IMR-90 (cell line): ENCODE measurements at regions not wholly inside any gene's neighbourhood (a gene's known extent, or its start where the extent isn't known, plus 50 kb on each side); places are given as distances from the start of the nearest gene placed in this dataset.

Experiments used
- ATAC-seq: fragments of 200-7000 bp; cut with Tn5 transposase; 2 replicates; pipeline ENCODE4 v1.9.1; 2020; ENCODE audit warnings: low read depth, mild to moderate bottlenecking, moderate library complexity
- BruUV-seq: library from RNA; stranded (reverse); fragments of 400-500 nt; replicated peaks from 2 replicates; lab custom pipeline; 2021; lab: Mats Ljungman, UMichigan
- CTCF ChIA-PET: fragments of 300-600 bp; formaldehyde crosslinking; extraction: SDS; loops from one replicate; lab custom pipeline; 2021; ENCODE audit warnings: antibody characterized with exemption; lab: Yijun Ruan, JAX
- POLR2A ChIA-PET: fragments of 300-600 bp; sonication (Branson Sonifier 250); formaldehyde crosslinking; loops from one replicate; lab custom pipeline; 2022; ENCODE audit warnings: antibody characterized with exemption; ENCODE audit not compliant: unreplicated experiment; lab: Charles Lee
- DNase-seq: peaks from one replicate; pipeline ENCODE4 v3.0.0; 2013
- H2AFZ ChIP-seq: replicated peaks from 2 replicates; pipeline ENCODE3; 2013; ENCODE audit warnings: low read length, mild to moderate bottlenecking; ENCODE audit not compliant: poor library complexity
- H2AK5ac ChIP-seq: 2 replicates; pipeline ENCODE4 v1.6.1; 2013; ENCODE audit warnings: low read depth, low read length, inconsistent platforms
- H2AK9ac ChIP-seq: replicated peaks from 2 replicates; pipeline ENCODE3; 2013; ENCODE audit warnings: mild to moderate bottlenecking, low read depth, low read length, moderate library complexity; ENCODE audit not compliant: poor library complexity
- H2BK120ac ChIP-seq: 2 replicates; pipeline ENCODE4 v1.6.1; 2013; ENCODE audit warnings: low read depth, low read length, inconsistent platforms
- H2BK15ac ChIP-seq: 3 replicates; pipeline ENCODE4 v1.6.1; 2013; ENCODE audit warnings: low read depth, low read length, inconsistent platforms
- H2BK20ac ChIP-seq: 2 replicates; pipeline ENCODE4 v1.6.1; 2013; ENCODE audit warnings: low read depth, mild to moderate bottlenecking, inconsistent platforms, low read length, moderate library complexity
- H2BK5ac ChIP-seq: 2 replicates; pipeline ENCODE4 v1.6.1; 2013; ENCODE audit warnings: mild to moderate bottlenecking, low read depth, low read length, inconsistent platforms; ENCODE audit not compliant: poor library complexity, severe bottlenecking
- H3K14ac ChIP-seq: replicated peaks from 2 replicates; pipeline ENCODE4 v1.6.1; 2013; ENCODE audit warnings: low read depth, low read length, inconsistent platforms
- H3K18ac ChIP-seq: 2 replicates; pipeline ENCODE4 v1.6.1; 2013; ENCODE audit warnings: low read depth, low read length, control low read depth
- H3K23ac ChIP-seq: 2 replicates; pipeline ENCODE4 v1.6.1; 2013; ENCODE audit warnings: low read depth, low read length, inconsistent platforms
- H3K27ac ChIP-seq: 2 replicates; pipeline ENCODE4 v1.5.1; 2013; ENCODE audit warnings: mild to moderate bottlenecking, control low read depth, low read length; ENCODE audit not compliant: insufficient read depth
- H3K27me3 ChIP-seq: 2 replicates; pipeline ENCODE4 v1.6.1; 2013; ENCODE audit warnings: low read length; ENCODE audit not compliant: control insufficient read depth, insufficient read depth
- H3K36me3 ChIP-seq: 2 replicates; pipeline ENCODE4 v1.6.1; 2013; ENCODE audit warnings: low read length, mixed read lengths; ENCODE audit not compliant: control insufficient read depth, insufficient read depth
- H3K4ac ChIP-seq: 2 replicates; pipeline ENCODE4 v1.6.1; 2013; ENCODE audit warnings: low read depth, low read length, inconsistent platforms
- H3K4me1 ChIP-seq: 2 replicates; pipeline ENCODE4 v1.6.1; 2013; ENCODE audit warnings: low read length, mixed read lengths; ENCODE audit not compliant: control insufficient read depth, insufficient read depth
- H3K4me2 ChIP-seq: 2 replicates; pipeline ENCODE4 v1.6.1; 2013; ENCODE audit warnings: low read depth, mild to moderate bottlenecking, control low read depth, low read length, moderate library complexity
- H3K4me3 ChIP-seq: 2 replicates; pipeline ENCODE4 v1.5.1; 2013; ENCODE audit warnings: low read depth, mild to moderate bottlenecking, control low read depth, low read length, moderate library complexity; ENCODE audit not compliant: insufficient read depth
- H3K56ac ChIP-seq: 2 replicates; pipeline ENCODE4 v1.6.1; 2013; ENCODE audit warnings: low read length, inconsistent platforms; ENCODE audit not compliant: insufficient read depth; ENCODE audit errors: extremely low read depth
- H3K79me1 ChIP-seq, 2 experiments: 2 replicates each; pipeline ENCODE4 v1.6.1; 2013; ENCODE audit warnings: low read length in 2 of 2, inconsistent platforms in 1 of 2, low read depth in 1 of 2
- H3K9ac ChIP-seq: 2 replicates; pipeline ENCODE4 v1.6.1; 2013; ENCODE audit warnings: low read depth, low read length, control low read depth
- H3K9me1 ChIP-seq: 2 replicates; pipeline ENCODE4 v1.6.1; 2013; ENCODE audit warnings: low read length, inconsistent platforms; ENCODE audit not compliant: insufficient read depth
- H3K9me3 ChIP-seq: 2 replicates; pipeline ENCODE4 v1.6.1; 2013; ENCODE audit warnings: low read length; ENCODE audit not compliant: control insufficient read depth, insufficient read depth
- H4K20me1 ChIP-seq: 2 replicates; pipeline ENCODE4 v1.6.1; 2013; ENCODE audit warnings: low read length, inconsistent platforms; ENCODE audit not compliant: insufficient read depth
- H4K5ac ChIP-seq: 2 replicates; pipeline ENCODE4 v1.6.1; 2013; ENCODE audit warnings: mild to moderate bottlenecking, low read depth, low read length, control low read depth
- H4K8ac ChIP-seq, 2 experiments: 2 replicates each; pipeline ENCODE4 v1.6.1; 2013; ENCODE audit warnings: low read depth in 2 of 2, low read length in 2 of 2, control low read depth in 1 of 2, inconsistent platforms in 1 of 2
- H4K91ac ChIP-seq: 2 replicates; pipeline ENCODE4 v1.6.1; 2013; ENCODE audit warnings: low read depth, low read length, inconsistent platforms; ENCODE audit not compliant: insufficient read depth
- CHD1 ChIP-seq: IDR thresholded peaks from 2 replicates; pipeline ENCODE4 v1.6.1; 2012; ENCODE audit warnings: low read depth, low read length, improper control_type of control experiment
- MAFK ChIP-seq: IDR thresholded peaks from 2 replicates; pipeline ENCODE4 v1.6.1; 2012; ENCODE audit warnings: low read depth, low read length, improper control_type of control experiment
- MAZ ChIP-seq: IDR thresholded peaks from 2 replicates; pipeline ENCODE4 v1.6.1; 2012; ENCODE audit warnings: low read depth, mild to moderate bottlenecking, low read length, improper control_type of control experiment, moderate library complexity, borderline replicate concordance
- POLR2A ChIP-seq: IDR thresholded peaks from 2 replicates; pipeline ENCODE4 v1.6.1; 2012; ENCODE audit warnings: mild to moderate bottlenecking, low read depth, low read length
- RAD21 ChIP-seq: IDR thresholded peaks from 2 replicates; pipeline ENCODE4 v1.6.1; 2012; ENCODE audit warnings: low read length, improper control_type of control experiment
- RFX5 ChIP-seq: IDR thresholded peaks from 2 replicates; pipeline ENCODE4 v1.8.0; 2012; ENCODE audit warnings: low read depth, mild to moderate bottlenecking, low read length, moderate library complexity
- WGBS, 2 experiments: methylation state at CpG; one replicate each; pipeline versions ENCODE4 v1.1.5 to v1.1.7; 2013; ENCODE audit warnings: missing lambda C conversion rate in 2 of 2; ENCODE audit not compliant: insufficient read length in 1 of 2; ENCODE audit errors: extremely low coverage in 2 of 2; 5-methylcytosine and 5-hydroxymethylcytosine counted together
- dilution Hi-C: fragments of 300-500 bp; cut with HindIII; formaldehyde crosslinking; loops from one replicate; pipeline ENCODE4 v1.14.3; 2018; ENCODE audit warnings: low sequenced_read_pairs; ENCODE audit not compliant: unreplicated experiment
- in situ Hi-C: fragments of 300-500 bp; cut with MboI; formaldehyde crosslinking; loops from 3 replicates; pipeline ENCODE4 v1.14.3; 2019; ENCODE audit warnings: low sequenced_read_pairs, inconsistent platforms, mixed read lengths
- intact Hi-C: fragments of 100-400 bp; cut with micrococcal nuclease; formaldehyde crosslinking; loops from 2 replicates; pipeline ENCODE4 v1.10.0; 2022
- TF ChIP-seq, protein P1 (sequence below): fragments of 150-350 bp; IDR thresholded peaks from 2 replicates; pipeline ENCODE4 v1.6.1; 2017; ENCODE audit warnings: mild to moderate bottlenecking, antibody characterized with exemption, low read length, low read depth
- TF ChIP-seq, protein P2 (sequence below): fragments of 150-350 bp; IDR thresholded peaks from 2 replicates; pipeline ENCODE4 v1.6.1; 2016; ENCODE audit warnings: low read depth, mild to moderate bottlenecking, low read length, moderate library complexity, borderline replicate concordance

DNA sequence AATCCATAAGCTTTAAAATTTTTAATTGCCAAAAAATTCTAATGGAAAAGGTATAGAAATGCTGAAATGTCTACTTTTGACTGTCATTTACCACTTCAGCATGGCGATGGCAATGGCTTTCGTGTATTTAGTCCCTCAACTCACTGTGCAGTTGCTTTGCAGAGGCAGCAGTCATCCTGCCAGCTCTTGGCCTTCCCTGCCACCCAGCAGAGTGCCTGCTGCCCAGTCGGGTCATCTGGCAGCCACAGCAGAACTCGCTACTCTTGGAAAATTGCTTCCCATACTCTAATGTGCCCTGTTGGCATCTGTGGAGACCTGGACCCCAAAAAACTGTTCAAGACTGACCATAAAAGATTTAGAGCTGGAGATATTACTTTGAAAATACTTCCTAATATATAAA lies 383.2 kb downstream of the UQCRFS1 start:
- no peak overlapping the region for H3K4ac ChIP-seq
- H3K27me3 ChIP-seq, result no peaks in the 10 kb centered on the region
- no peak overlapping the region for H3K4me2 ChIP-seq
- H2BK120ac ChIP-seq, result no peak overlapping the region
- H3K79me1 ChIP-seq, result no peaks in the 10 kb centered on the region
- ChIA-PET CTCF (interaction anchor here (0.6 kb wide), 1 partner anchor 37 kb away, joined by 4 read pairs; no protein-coding TSS in a partner anchor), POLR2A (no interaction called here)
- no peak overlapping the region for H3K27ac ChIP-seq
- DNase-seq (no peak), ATAC-seq (no peak)
- dilution Hi-C loops (no loop called here), intact Hi-C loops (no loop called here), in situ Hi-C loops (no loop called here)
- no peak overlapping the region for H3K4me3 ChIP-seq
- WGBS, 2 experiments, result 50% methylated on average over 2 of the region's 4 CpGs; no CpG with 5 or more reads in 1 of the 2 experiments
- H2BK20ac ChIP-seq, result no peak overlapping the region
- no peak overlapping the region for H3K23ac ChIP-seq
- H4K91ac ChIP-seq, result no peak overlapping the region
- no TSS peak for BruUV-seq
- H3K4me1 ChIP-seq, result no peaks in the 10 kb centered on the region
- no peak for TF ChIP-seq MAZ
- TF ChIP-seq, protein P1, sequence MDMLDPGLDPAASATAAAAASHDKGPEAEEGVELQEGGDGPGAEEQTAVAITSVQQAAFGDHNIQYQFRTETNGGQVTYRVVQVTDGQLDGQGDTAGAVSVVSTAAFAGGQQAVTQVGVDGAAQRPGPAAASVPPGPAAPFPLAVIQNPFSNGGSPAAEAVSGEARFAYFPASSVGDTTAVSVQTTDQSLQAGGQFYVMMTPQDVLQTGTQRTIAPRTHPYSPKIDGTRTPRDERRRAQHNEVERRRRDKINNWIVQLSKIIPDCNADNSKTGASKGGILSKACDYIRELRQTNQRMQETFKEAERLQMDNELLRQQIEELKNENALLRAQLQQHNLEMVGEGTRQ, result no peak
- no peak for TF ChIP-seq RAD21
- TF ChIP-seq MAFK, result no peak
- no peak for TF ChIP-seq POLR2A
- no peak for TF ChIP-seq CHD1
- TF ChIP-seq, protein P2, sequence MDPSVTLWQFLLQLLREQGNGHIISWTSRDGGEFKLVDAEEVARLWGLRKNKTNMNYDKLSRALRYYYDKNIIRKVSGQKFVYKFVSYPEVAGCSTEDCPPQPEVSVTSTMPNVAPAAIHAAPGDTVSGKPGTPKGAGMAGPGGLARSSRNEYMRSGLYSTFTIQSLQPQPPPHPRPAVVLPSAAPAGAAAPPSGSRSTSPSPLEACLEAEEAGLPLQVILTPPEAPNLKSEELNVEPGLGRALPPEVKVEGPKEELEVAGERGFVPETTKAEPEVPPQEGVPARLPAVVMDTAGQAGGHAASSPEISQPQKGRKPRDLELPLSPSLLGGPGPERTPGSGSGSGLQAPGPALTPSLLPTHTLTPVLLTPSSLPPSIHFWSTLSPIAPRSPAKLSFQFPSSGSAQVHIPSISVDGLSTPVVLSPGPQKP, result no peak
- TF ChIP-seq RFX5, result no peak
- H3K18ac ChIP-seq, result no peak overlapping the region
- H3K36me3 ChIP-seq, result no peaks in the 10 kb centered on the region
- H3K14ac ChIP-seq, result no peak overlapping the region
- no peak overlapping the region for H3K9ac ChIP-seq
- no peaks in the 10 kb centered on the region for H3K9me1 ChIP-seq
- no peaks in the 10 kb centered on the region for H4K20me1 ChIP-seq
- no peak overlapping the region for H2AK9ac ChIP-seq
- H4K5ac ChIP-seq, result no peak overlapping the region
- no peak overlapping the region for H3K56ac ChIP-seq
- no peak overlapping the region for H2AK5ac ChIP-seq
- no peak overlapping the region for H4K8ac ChIP-seq
- H2BK5ac ChIP-seq, result no peak overlapping the region
- H2AFZ ChIP-seq, result no peak overlapping the region
- 0 out of 2 replicates have a peak, but pooled peaks cover 6% of the 10 kb centered on the region for H3K9me3 ChIP-seq
- H2BK15ac ChIP-seq, result no peak overlapping the region
